Esophagus squamous epithelium (tissue), 4 donors: ENCODE measurements at regions not wholly inside any gene's neighbourhood (a gene's known extent, or its start where the extent isn't known, plus 50 kb on each side); places are given as distances from the start of the nearest gene placed in this dataset.
"Not testable (repeated sequence)": the region's sequence is repeated elsewhere in the genome, so short reads cannot be mapped to it uniquely, and the experiment has no call there.

Source experiments
- CTCF ChIP-seq, 6 experiments: fragments of 450-650 bp in 4 of 6; fragments of 200-600 bp in 2 of 6; sonication (generic) in 2 of 6; IDR thresholded peaks; one replicate each; pipeline ENCODE4 v1.5.1; 2016 to 2019; ENCODE audit warnings: antibody characterized with exemption in 6 of 6, mild to moderate bottlenecking in 4 of 6, moderate library complexity in 4 of 6
- POLR2A ChIP-seq, 4 donors: fragments of 450-650 bp; IDR thresholded peaks; one replicate each; pipeline ENCODE4 v1.6.1; 2017; ENCODE audit warnings: antibody characterized with exemption in 4 of 4, mild to moderate bottlenecking in 4 of 4, moderate library complexity in 3 of 4

DNA sequence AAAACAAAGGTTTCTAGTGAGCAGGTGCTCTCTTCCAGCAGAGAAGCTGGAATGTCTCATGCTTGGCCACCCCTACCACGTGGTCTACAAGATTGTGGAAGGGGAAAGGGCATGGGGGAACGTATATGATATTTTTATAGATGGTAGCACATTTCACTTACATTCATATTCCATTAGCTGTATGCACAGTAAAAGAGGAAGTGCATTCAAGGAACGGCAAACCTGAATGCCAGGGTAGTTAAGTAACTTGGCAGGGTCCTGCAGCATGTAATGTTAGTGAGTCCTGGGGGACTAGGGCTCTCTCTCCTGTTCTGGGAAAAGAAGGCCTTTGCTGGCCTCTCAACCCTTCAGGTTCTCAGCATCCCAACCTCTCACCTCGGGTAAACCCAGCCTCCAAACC lies 319.5 kb upstream of the NBPF12 start:
- TF ChIP-seq CTCF, POLR2A (IDR thresholded peaks at IDR 0.05): not testable (repeated sequence)
